AG04449 (cell line): ENCODE measurements at regions not wholly inside any gene's neighbourhood (a gene's known extent, or its start where the extent isn't known, plus 50 kb on each side); places are given as distances from the start of the nearest gene placed in this dataset.

Experiments
- CTCF ChIA-PET: fragments of 350-600 bp; formaldehyde crosslinking; extraction: SDS; loops from one replicate; lab custom pipeline; 2021; ENCODE audit warnings: antibody characterized with exemption; lab: Yijun Ruan, JAX
- POLR2A ChIA-PET: fragments of 400-600, 350-600 bp; formaldehyde crosslinking; extraction: SDS; loops from one replicate; lab custom pipeline; 2020; ENCODE audit warnings: antibody characterized with exemption, inconsistent platforms; lab: Yijun Ruan, JAX
- DNase-seq: peaks from one replicate; pipeline ENCODE4 v3.0.0-alpha.2; 2010; ENCODE audit warnings: low read depth, low spot score
- H3K4me3 ChIP-seq: 2 replicates; pipeline ENCODE4 v1.5.1; 2011; ENCODE audit warnings: low read depth, mild to moderate bottlenecking, control low read depth, low read length
- TF ChIP-seq, protein P1 (sequence below): IDR thresholded peaks from one replicate; pipeline ENCODE4 v1.5.1; 2011; ENCODE audit warnings: mild to moderate bottlenecking, moderate library complexity, low read length, control low read depth, inconsistent platforms; ENCODE audit not compliant: insufficient read depth; ENCODE audit errors: missing control alignments

DNA sequence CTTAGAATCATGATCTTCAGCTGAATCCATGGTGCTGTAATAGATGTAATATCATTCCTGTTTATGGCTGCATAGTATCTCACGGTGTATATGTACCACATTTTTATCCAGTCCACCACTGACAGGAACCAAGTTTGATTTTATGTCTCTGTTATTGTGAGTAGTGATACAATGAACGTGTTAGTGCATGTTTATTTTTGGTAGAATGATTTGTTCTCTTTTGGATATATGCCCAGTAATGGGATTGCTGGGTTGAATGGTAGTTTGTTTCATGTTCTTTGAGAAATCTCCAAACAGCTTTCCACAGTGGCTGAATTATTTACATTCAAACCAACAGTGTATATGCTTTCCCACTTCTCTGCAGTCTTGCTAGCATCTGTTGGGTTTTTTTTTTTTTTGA lies 175.1 kb upstream of the CDH10 start:
- H3K4me3 ChIP-seq = no peak overlapping the region
- DNase-seq = no peak
- ChIA-PET POLR2A (no interaction called here), CTCF (no interaction called here)
- TF ChIP-seq, protein P1, sequence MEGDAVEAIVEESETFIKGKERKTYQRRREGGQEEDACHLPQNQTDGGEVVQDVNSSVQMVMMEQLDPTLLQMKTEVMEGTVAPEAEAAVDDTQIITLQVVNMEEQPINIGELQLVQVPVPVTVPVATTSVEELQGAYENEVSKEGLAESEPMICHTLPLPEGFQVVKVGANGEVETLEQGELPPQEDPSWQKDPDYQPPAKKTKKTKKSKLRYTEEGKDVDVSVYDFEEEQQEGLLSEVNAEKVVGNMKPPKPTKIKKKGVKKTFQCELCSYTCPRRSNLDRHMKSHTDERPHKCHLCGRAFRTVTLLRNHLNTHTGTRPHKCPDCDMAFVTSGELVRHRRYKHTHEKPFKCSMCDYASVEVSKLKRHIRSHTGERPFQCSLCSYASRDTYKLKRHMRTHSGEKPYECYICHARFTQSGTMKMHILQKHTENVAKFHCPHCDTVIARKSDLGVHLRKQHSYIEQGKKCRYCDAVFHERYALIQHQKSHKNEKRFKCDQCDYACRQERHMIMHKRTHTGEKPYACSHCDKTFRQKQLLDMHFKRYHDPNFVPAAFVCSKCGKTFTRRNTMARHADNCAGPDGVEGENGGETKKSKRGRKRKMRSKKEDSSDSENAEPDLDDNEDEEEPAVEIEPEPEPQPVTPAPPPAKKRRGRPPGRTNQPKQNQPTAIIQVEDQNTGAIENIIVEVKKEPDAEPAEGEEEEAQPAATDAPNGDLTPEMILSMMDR = no peak

DNA sequence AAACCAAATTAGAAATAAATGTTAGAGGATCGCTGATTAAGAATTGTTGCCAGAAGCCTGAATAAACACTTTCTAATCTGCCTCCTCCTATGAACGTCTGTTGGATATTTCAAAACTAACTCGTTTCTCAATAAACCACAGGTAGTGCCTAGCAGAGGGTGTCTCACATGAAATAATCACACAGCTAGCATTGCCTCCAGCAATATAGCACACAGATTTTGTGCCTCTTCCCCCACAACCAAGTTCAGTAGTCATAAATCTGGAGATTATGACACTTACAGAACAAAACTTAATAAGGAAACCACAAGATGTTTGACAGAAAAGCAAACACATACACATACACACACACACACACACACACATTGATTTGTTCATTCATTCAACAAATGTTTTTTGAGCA lies 173.2 kb upstream of the CDH10 start:
- TF ChIP-seq, protein P1 = no peak
- DNase-seq = no peak
- ChIA-PET POLR2A (no interaction called here), CTCF (no interaction called here)
- no peak overlapping the region for H3K4me3 ChIP-seq

GRCh38 chr5:24816206-24816605 lies 171.4 kb upstream of the CDH10 start:
- ChIA-PET CTCF (no interaction called here), POLR2A (no interaction called here)
- DNase-seq = no peak
- H3K4me3 ChIP-seq = no peak overlapping the region
- TF ChIP-seq, protein P1 = no peak

DNA sequence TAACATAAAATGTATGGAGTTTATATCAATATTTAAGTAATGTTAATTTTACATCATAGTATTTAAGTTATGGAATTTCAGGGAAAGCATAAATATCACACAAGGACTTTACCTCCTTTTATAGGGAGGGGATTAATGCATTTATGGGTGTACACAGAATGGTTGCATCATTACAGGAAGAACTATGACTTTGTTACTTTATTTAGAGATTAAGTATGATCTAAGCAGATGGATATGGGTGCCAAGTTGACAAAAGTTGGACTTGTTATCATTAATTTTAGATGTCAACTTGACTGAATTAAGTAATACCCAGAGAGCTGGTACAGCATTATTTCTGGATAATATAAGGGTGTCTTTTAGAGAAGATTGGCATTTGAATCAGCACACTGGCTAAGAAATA lies 160.5 kb upstream of the CDH10 start:
- H3K4me3 ChIP-seq = no peak overlapping the region
- TF ChIP-seq, protein P1 = no peak
- ChIA-PET POLR2A (no interaction called here), CTCF (no interaction called here)
- DNase-seq = no peak

DNA sequence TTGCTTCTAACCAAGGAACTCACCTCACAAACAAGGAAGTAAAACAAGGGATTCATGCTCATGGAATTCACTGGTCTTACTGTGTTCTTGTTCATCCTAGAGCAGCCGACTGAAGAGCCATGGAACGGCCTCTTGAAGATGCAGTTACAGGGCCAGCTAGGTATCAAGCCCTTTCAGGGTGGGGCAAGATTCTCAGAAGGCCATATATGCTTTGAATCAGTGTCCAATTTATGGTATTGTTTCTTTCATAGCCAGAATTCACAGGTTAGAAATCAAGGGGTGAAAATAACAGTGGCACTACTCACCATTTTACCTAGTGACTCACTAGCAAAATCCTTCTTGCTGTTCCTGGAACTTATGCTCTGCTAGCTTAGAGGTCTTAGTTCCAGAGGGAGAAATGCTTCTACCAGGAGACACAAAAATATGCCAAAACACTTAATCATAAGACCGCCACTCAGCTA lies 159.5 kb upstream of the CDH10 start:
- ChIA-PET CTCF (no interaction called here), POLR2A (interaction anchor here (1.0 kb wide), 1 partner anchor 15 kb away, joined by 4 read pairs; no protein-coding TSS in a partner anchor)
- TF ChIP-seq, protein P1 = no peak
- no peak overlapping the region for H3K4me3 ChIP-seq
- peak; percentile 40 for DNase-seq

DNA sequence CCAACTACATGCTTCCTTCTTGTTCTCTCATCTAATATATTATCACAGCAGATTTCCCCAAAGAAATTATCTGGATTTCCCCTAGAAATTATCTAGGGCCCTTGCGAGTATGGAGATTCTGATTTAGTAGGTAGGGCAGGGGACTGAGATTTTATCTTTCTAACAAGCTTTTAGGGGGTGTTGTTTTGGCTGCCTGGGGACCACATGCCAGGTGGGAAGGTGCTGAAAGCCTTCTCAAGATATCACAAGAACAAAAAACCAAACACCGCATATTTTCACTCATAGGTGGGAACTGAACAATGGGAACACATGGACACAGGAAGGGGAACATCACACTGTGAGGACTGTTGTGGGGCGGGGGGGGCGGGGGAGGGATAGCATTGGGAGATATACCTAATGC lies 146.5 kb upstream of the CDH10 start:
- DNase-seq = no peak
- TF ChIP-seq, protein P1 = no peak
- no peak overlapping the region for H3K4me3 ChIP-seq
- ChIA-PET POLR2A (no interaction called here), CTCF (no interaction called here)
